GM12873 (cell line): ENCODE measurements at regions not wholly inside any gene's neighbourhood (a gene's known extent, or its start where the extent isn't known, plus 50 kb on each side); places are given as distances from the start of the nearest gene placed in this dataset.

Experiments used
- TF ChIP-seq, protein P1 (sequence below): IDR thresholded peaks from 2 replicates; pipeline ENCODE4 v1.5.1; 2012; ENCODE audit warnings: low read depth, mild to moderate bottlenecking, moderate library complexity, low read length, control low read depth; ENCODE audit not compliant: insufficient read depth; ENCODE audit errors: missing control alignments

DNA sequence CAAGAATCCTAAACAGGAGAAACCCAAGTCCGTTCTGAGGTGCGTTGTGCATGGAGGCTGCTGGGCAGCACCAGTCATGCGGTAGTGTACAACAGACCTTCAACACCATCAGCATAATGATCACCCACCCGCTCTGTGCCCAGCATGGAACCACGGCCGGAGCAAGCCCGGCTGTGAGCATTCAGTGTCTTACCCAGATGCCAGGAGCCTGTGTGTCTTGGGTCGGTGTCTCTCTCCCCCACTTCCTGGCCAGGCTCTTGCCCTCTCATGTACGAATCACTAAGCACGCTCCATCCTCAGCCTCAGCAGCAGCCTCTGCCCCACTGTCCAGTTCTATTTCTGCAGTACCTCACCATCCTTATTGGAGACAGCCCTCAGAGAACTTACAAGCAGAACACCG, 231.6 kb upstream of the IRS2 start:
- TF ChIP-seq, protein P1, sequence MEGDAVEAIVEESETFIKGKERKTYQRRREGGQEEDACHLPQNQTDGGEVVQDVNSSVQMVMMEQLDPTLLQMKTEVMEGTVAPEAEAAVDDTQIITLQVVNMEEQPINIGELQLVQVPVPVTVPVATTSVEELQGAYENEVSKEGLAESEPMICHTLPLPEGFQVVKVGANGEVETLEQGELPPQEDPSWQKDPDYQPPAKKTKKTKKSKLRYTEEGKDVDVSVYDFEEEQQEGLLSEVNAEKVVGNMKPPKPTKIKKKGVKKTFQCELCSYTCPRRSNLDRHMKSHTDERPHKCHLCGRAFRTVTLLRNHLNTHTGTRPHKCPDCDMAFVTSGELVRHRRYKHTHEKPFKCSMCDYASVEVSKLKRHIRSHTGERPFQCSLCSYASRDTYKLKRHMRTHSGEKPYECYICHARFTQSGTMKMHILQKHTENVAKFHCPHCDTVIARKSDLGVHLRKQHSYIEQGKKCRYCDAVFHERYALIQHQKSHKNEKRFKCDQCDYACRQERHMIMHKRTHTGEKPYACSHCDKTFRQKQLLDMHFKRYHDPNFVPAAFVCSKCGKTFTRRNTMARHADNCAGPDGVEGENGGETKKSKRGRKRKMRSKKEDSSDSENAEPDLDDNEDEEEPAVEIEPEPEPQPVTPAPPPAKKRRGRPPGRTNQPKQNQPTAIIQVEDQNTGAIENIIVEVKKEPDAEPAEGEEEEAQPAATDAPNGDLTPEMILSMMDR = no peak

DNA sequence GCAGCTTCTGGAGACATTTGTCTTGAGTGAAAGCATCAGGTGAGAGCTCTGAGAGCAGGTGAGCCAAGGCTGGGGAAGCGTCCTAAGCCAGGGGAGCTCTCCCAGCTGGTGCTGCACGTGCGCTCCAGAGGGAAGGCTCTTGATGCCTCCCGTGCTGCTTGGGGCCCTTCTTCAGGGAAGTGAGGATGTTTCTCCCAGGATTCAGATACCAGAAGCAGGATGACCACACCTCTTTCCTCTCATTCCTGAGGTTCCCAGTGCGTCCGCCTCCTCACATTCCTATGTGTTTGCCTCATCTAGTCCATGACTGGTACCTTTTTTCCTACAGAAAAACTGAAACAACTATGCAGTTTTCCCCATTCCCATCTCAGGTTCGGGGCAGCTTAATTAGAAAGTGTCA, 231.0 kb upstream of the IRS2 start:
- TF ChIP-seq, protein P1 = no peak

DNA sequence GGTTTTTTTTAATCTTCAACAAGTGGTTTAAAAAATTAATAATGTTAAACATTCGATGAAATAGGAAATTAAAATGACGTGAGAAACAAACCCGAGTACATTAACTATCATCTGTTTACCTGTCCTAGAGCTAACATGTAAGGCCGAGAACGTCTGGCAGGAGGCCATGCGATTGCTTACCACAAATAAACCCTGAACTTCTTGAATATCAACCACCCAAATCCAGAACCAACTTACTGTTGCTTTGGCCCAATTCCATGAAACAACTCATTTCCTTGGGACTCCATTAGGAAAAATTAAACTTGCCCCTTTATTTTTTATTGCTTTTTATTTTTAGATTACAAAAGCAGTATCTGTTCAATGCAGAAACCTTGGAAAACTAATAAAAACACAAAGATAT, 228.9 kb upstream of the IRS2 start:
- TF ChIP-seq, protein P1 = no peak

DNA sequence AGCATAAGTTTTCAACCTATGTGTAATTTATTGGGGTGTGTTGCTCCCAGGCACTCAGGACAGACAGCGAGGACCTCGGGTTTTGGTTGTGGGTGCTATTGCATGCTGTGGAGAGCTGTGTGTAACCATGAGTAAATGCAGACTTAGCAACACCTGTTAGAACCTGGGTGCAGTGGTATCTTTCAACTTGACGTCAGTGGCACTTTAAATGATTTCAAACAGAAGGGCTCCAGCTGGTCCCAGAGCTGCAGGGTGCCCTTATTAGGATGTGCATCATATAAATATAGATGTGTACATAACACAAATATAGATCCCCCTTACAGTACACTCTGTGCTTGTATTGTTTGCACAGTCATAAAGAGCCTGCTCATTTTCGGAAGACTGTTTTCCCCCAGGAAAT, 228.3 kb upstream of the IRS2 start:
- TF ChIP-seq, protein P1 = no peak

DNA sequence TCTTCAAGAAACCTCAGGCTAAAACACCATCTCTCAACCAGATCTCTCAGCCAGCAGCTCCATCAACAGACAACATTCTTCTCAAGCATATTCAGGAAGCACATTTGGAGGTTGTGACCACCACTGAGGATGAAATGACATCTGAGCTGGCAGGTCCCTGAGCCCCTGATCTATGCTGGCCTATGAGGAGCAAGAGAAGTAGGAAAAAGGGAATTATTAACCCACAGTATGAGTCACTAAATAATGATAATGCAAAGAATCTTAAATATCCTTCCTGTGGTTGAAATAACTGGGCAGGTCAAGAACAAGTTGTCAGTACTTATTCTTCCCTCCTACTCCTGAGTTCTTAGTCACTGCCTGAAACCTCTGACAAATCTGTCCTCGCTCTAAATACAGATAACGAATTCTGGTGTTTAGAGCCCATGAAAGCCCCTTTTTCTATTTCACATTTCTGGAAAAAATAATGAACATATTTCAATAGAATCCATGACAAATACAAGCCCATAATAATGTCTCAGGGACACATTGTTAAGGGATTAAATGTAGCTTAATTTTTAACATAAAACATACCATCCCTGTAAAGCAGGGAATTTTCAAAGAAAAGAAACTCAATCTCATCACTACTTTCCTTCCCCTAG, 225.8 kb upstream of the IRS2 start:
- TF ChIP-seq, protein P1 = no peak

DNA sequence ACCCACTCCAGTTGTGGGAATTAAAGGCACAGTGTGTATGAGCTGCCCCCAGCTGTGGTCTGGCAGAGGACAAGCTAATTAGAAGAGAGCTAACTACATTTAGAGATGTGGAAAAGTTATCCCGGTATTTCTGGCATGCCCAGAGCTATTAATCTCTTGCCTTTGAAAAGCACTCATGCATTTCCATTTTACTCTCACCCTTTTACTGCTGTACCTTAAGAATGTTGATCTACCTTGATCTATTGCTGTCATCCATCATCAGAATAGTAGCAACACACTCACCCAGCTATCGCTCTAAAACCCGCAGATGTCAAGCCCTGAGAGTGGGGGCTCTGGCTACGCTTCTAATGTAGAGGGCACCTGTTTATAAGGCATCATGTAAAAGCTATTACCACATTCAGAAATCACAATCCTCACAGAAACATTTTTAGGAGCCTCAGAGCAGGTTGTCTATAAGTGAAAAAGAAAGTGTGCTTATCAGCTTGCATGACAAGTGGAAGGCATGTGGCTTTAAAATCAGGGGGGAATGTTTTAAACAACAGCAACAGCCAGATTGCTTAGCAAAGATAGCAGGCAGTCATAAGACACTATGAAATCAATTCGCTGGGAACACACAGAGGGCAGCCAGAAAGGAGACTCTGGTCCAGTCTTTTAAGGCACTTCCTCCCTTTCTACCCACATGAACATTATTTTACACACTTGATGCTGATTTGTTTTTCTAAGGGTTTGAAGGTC, 224.2 kb upstream of the IRS2 start:
- TF ChIP-seq, protein P1 = no peak

DNA sequence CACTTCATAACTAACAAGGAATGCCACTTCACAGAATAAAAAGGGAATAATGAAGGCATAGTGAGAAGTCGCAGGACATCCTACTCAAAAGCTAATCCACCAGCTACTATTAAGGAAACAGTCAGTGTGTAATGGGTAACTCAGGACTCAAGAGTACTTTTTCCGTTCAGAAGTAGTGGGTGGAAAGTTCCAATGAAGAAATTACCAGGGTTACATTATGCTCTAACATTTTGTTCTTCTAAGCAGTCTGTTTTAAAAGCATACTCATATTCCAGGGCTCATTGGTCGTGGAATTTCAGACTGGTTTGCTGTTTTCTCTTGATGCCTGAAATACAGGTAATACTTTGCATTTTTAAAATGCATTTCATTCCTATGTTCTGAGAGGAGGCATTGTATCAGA, 222.4 kb upstream of the IRS2 start:
- TF ChIP-seq, protein P1 = no peak
